Endometrium (tissue), 2 donors: ENCODE measurements at regions not wholly inside any gene's neighbourhood (a gene's known extent, or its start where the extent isn't known, plus 50 kb on each side); places are given as distances from the start of the nearest gene placed in this dataset.

Source experiments
- FAIRE-seq: peaks from 2 replicates; lab custom pipeline; 2012; peaks lifted over from hg19 to GRCh38; lab: Jason Lieb, UNC
- donor health status: control.
- donor health status: control.

GRCh38 chr7:88402529-88402928 is 95.8 kb upstream of the STEAP4 start:
- FAIRE-seq = no peak

GRCh38 chr7:88401009-88401623 is 94.4 kb upstream of the STEAP4 start:
- no peak for FAIRE-seq

GRCh38 chr7:88399696-88400240 is 93.1 kb upstream of the STEAP4 start:
- FAIRE-seq = no peak

GRCh38 chr7:88399036-88399435 is 92.3 kb upstream of the STEAP4 start:
- no peak for FAIRE-seq

GRCh38 chr7:88398459-88398858 is 91.8 kb upstream of the STEAP4 start:
- FAIRE-seq = no peak

- no peak for FAIRE-seq
These were observed 90.2 kb upstream of the STEAP4 start for GRCh38 chr7:88396948-88397322.

GRCh38 chr7:88396295-88396947 is 89.7 kb upstream of the STEAP4 start:
- no peak for FAIRE-seq

GRCh38 chr7:88395715-88396114 is 89.0 kb upstream of the STEAP4 start:
- no peak for FAIRE-seq

- FAIRE-seq = no peak
These were observed 84.6 kb upstream of the STEAP4 start for GRCh38 chr7:88391247-88391646.

GRCh38 chr7:88387368-88387767 is 80.7 kb upstream of the STEAP4 start:
- no peak for FAIRE-seq

- FAIRE-seq = no peak
These were observed 80.0 kb upstream of the STEAP4 start for GRCh38 chr7:88386665-88387156.

GRCh38 chr7:88377434-88377833 is 70.7 kb upstream of the STEAP4 start:
- no peak for FAIRE-seq

- no peak for FAIRE-seq
These were observed 62.0 kb upstream of the STEAP4 start for GRCh38 chr7:88368686-88369085.

- no peak for FAIRE-seq
These were observed 60.2 kb upstream of the STEAP4 start for GRCh38 chr7:88366845-88367244.

- no peak for FAIRE-seq
These were observed 57.2 kb upstream of the STEAP4 start for GRCh38 chr7:88363869-88364268.

GRCh38 chr7:88363249-88363648 is 56.6 kb upstream of the STEAP4 start:
- FAIRE-seq = no peak

- no peak for FAIRE-seq
These were observed 54.7 kb upstream of the STEAP4 start for GRCh38 chr7:88361357-88361756.

- FAIRE-seq = no peak
These were observed 52.2 kb upstream of the STEAP4 start for GRCh38 chr7:88358881-88359280.

GRCh38 chr7:88358526-88358838 is 51.8 kb upstream of the STEAP4 start:
- FAIRE-seq = no peak

GRCh38 chr7:88357781-88358525 is 51.3 kb upstream of the STEAP4 start:
- no peak for FAIRE-seq

GRCh38 chr7:88357294-88357693 is 50.6 kb upstream of the STEAP4 start:
- no peak for FAIRE-seq
